ENCODE measurements at regions not wholly inside any gene's neighbourhood (a gene's known extent, or its start where the extent isn't known, plus 50 kb on each side); places are given as distances from the start of the nearest gene placed in this dataset.

- TF ChIP-seq CTCF (IDR thresholded peaks at IDR 0.05), result no peak
- Mint-ChIP-seq H3K4me1 (ENCODE audit: low read depth) (peaks cover 8% of the 10 kb centered on the region), H3K27ac (no peak overlapping the region), H3K36me3 (ENCODE audit: low read depth) (no peaks in the 10 kb centered on the region), H3K27me3 (ENCODE audit: insufficient read depth) (no peaks in the 10 kb centered on the region), H3K4me3 (no peak overlapping the region), H3K9me3 (no peaks in the 10 kb centered on the region)
- DNase-seq, result peak; percentile 21
These were observed 200.2 kb upstream of the FAM241A start for GRCh38 chr4:111945014-111945413.

- Mint-ChIP-seq H3K27me3 (ENCODE audit: insufficient read depth) (no peaks in the 10 kb centered on the region; the same call in none of the 2 replicates), H3K36me3 (ENCODE audit: low read depth) (no peaks in the 10 kb centered on the region), H3K4me3 (no peak overlapping the region), H3K9me3 (peaks cover 7% of the 10 kb centered on the region; the same call in 1 of the 2 replicates), H3K27ac (no peak overlapping the region), H3K4me1 (ENCODE audit: low read depth) (peaks cover 8% of the 10 kb centered on the region)
- no peak for DNase-seq
- TF ChIP-seq CTCF (IDR thresholded peaks at IDR 0.05), result no peak
These were observed 198.5 kb upstream of the FAM241A start for GRCh38 chr4:111946800-111947199.

- Mint-ChIP-seq H3K4me1 (ENCODE audit: low read depth) (peaks cover 7% of the 10 kb centered on the region), H3K36me3 (ENCODE audit: low read depth) (no peaks in the 10 kb centered on the region), H3K27ac (no peak overlapping the region), H3K9me3 (peaks cover 7% of the 10 kb centered on the region; the same call in 1 of the 2 replicates), H3K27me3 (ENCODE audit: insufficient read depth) (no peaks in the 10 kb centered on the region; the same call in none of the 2 replicates), H3K4me3 (no peak overlapping the region)
- TF ChIP-seq CTCF (IDR thresholded peaks at IDR 0.05), result no peak
- no peak for DNase-seq
These were observed 192.6 kb upstream of the FAM241A start for GRCh38 chr4:111952688-111953087.

- TF ChIP-seq CTCF (IDR thresholded peaks at IDR 0.05), result no peak
- Mint-ChIP-seq H3K4me1 (ENCODE audit: low read depth) (peaks cover 7% of the 10 kb centered on the region), H3K27ac (no peak overlapping the region), H3K27me3 (ENCODE audit: insufficient read depth) (no peaks in the 10 kb centered on the region; the same call in none of the 2 replicates), H3K36me3 (ENCODE audit: low read depth) (no peaks in the 10 kb centered on the region), H3K9me3 (peaks cover 7% of the 10 kb centered on the region; the same call in 1 of the 2 replicates), H3K4me3 (no peak overlapping the region)
- no peak for DNase-seq
These were observed 190.7 kb upstream of the FAM241A start for GRCh38 chr4:111954550-111954949.

- Mint-ChIP-seq H3K36me3 (ENCODE audit: low read depth) (no peaks in the 10 kb centered on the region), H3K9me3 (peaks cover 7% of the 10 kb centered on the region; the same call in 1 of the 2 replicates), H3K27ac (no peak overlapping the region), H3K27me3 (ENCODE audit: insufficient read depth) (no peaks in the 10 kb centered on the region; the same call in none of the 2 replicates), H3K4me3 (no peak overlapping the region), H3K4me1 (ENCODE audit: low read depth) (peaks cover 7% of the 10 kb centered on the region)
- TF ChIP-seq CTCF (IDR thresholded peaks at IDR 0.05), result no peak
- no peak for DNase-seq
These were observed 190.3 kb upstream of the FAM241A start for GRCh38 chr4:111955001-111955400.

DNA sequence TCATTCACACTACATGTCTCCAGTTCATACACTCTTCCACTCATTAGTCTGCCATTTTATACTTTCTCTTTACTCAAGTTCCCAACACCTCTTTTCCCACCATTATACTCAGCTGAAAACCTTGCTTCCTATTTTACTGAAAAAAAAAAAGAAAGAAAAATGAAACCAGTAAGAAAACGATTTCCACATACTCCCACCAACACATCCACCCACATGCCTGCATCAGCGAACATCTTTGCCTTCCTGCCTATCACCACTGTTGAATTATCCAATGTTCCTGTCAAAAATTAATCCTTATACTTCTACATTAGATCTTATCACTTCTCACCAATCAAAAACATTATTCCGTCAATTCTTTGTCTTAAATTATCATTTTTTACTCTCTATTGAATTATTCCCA is 188.1 kb upstream of the FAM241A start:
- no peaks in the 10 kb centered on the region for H3K9me3 Mint-ChIP-seq
- DNase-seq, result no peak
- no peak for TF ChIP-seq CTCF (IDR thresholded peaks at IDR 0.05)
- no peak overlapping the region for H3K4me3 Mint-ChIP-seq
- no peaks in the 10 kb centered on the region for H3K36me3 Mint-ChIP-seq (ENCODE audit: low read depth)
- no peak overlapping the region for H3K27ac Mint-ChIP-seq
- H3K4me1 Mint-ChIP-seq (ENCODE audit: low read depth), result peaks cover 7% of the 10 kb centered on the region
- no peaks in the 10 kb centered on the region for H3K27me3 Mint-ChIP-seq (ENCODE audit: insufficient read depth)
